GM19025 (cell line): ENCODE measurements at regions not wholly inside any gene's neighbourhood (a gene's known extent, or its start where the extent isn't known, plus 50 kb on each side); places are given as distances from the start of the nearest gene placed in this dataset.

Experiments used
- ATAC-seq: cut with Tn5 transposase; IDR thresholded peaks from one replicate; pipeline ENCODE4 v1.9.1; 2021; ENCODE audit warnings: mild to moderate bottlenecking, low read depth, moderate library complexity; ENCODE audit not compliant: unreplicated experiment

- no peak for ATAC-seq
Measured at GRCh38 chr3:40639006-40639405, 114.2 kb downstream of the ZNF621 start.

DNA sequence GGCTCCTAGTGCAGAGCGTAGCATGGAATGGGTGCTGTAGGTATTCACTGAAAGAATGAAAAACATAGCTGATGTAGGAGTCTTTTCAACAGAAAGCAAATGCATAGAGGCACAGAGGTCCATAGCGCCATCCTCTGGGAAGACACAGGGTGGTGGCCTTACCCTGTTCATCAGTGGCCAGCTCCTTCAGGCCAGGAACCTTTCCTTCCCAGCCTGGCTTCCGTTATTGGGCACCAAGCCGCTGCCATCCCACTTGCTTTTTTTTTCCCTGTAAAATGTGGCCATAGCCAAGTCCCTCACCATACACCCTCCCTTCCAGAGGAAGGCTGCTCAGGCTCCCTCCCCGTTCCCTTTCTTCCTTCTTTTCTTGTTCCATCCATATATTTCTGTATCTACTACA lies 118.1 kb downstream of the ZNF621 start:
- ATAC-seq: no peak

DNA sequence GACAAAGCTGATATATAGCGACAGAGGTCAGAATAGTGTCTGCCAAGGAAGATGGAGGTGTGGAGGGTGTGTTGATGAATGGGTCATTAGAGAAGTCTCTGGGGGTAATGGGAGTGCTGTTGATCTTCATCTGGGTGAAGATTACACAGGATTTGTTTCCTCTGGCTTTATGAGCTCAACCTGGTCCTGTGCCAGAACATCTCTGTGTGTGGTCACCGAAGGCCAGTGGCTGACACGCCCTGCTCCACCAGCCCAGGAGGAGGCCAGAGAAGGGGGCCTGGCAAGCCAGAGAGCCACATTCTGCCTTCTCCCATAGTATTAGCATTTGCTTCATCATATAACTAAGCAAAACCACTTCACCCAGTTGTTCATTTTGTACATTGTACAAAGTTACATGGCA lies 121.1 kb downstream of the ZNF621 start:
- no peak for ATAC-seq

- ATAC-seq: no peak
Measured at GRCh38 chr3:40649346-40649745, 124.6 kb downstream of the ZNF621 start.

DNA sequence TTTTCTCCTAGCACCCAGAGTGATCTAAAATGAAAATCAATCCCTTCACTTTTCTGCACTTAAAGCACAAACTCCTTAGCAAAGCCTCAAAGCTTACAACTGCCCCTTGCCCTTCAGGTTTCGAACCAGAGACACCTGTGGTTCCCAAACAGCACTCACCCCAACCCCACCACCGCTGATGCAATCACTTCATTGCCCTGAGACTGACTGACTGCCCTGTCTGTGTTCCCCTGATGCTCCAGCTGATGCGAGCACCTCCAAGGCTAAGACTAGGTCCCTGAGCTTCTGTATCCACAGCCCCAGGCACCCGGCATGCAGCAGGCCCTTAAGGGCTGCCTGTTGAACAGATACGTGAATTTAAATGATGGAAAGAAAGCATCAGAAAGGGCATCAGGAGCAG lies 127.3 kb downstream of the ZNF621 start:
- no peak for ATAC-seq

GRCh38 chr3:40653001-40653400 lies 128.2 kb downstream of the ZNF621 start:
- ATAC-seq: no peak

- ATAC-seq: no peak
Measured at GRCh38 chr3:40653878-40654277, 129.1 kb downstream of the ZNF621 start.

DNA sequence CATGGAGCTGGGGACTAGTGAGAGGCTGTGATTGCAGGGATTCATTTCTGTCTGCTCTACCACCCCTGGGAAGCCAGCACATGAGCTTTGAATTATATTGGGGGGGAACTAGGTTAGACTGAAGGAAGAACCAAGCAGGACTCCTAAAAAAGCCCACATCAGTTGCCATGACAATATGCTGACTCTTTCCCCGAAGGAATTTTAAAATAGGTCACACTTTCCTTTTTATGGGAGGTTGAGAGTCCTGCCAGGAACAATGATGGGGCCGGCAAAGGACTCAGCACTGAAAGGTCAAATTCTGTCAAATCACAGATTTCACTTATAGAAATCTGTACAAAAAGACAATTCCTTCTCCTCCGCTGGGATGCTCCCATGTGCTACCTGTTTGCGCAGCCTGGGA lies 130.8 kb downstream of the ZNF621 start:
- no peak for ATAC-seq

DNA sequence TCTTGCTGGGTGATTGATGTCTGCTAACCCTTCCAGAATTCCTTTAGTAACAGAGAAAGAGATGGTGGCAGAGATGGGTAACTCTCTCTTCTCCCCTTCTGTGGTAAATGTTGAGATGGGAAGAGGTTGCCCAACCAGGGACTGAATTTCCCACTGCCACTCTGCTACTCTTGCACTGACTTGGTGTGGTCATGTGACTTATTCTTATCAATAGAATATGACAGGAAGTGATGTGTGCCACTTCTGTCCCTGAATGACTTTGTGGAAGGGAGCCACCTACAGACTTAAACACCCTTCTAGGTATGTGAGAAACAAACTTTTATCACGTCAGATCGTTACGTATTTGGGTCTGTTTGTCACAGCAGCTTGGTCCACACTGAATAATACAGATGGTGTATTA lies 132.9 kb downstream of the ZNF621 start:
- no peak for ATAC-seq

GRCh38 chr3:40658305-40658704 lies 133.5 kb downstream of the ZNF621 start:
- ATAC-seq: no peak

DNA sequence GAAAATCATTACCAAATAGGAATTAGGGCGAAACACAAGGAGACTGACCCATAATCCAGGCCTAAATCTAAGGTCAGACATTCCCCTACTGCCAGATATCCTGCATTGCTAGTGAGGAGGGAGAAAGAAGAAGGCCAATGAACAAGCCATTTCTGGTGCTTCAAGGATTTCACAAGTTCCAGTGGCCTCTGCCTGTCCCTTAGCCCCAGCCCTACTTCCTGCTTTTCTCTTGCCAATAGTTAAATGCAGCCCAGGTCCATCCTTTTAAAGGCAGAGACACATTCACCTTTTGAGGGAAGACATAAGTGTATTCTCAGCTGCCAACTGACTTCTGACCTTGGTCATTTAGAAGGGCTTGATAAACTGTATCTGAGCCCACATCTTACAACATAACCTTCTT lies 135.8 kb downstream of the ZNF621 start:
- no peak for ATAC-seq

DNA sequence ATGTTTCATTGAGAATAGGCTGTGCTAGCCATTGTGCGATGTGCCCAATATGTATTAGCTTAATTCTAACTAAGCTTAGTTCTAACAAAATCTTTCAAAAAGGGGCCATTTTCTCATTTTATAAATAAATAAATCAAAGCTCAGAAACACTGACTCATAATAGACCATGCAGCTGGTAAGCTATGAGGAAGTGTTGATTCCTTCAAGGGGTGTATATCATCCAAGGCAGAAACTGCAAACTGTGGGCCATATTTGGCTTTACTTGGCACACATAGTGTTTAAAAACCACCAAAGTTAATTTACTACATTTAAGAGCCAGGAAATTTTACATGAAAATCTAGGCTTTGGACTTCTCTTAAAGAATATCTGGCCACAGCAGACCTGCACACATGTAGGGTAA lies 136.5 kb downstream of the ZNF621 start:
- no peak for ATAC-seq

GRCh38 chr3:40663280-40663679 lies 138.5 kb downstream of the ZNF621 start:
- ATAC-seq: no peak

GRCh38 chr3:40669176-40669575 lies 144.4 kb downstream of the ZNF621 start:
- ATAC-seq: no peak

- ATAC-seq: no peak
Measured at GRCh38 chr3:40672861-40673260, 148.1 kb downstream of the ZNF621 start.

GRCh38 chr3:40677321-40677720 lies 152.6 kb downstream of the ZNF621 start:
- ATAC-seq: no peak

GRCh38 chr3:40677749-40678148 lies 153.0 kb downstream of the ZNF621 start:
- no peak for ATAC-seq

DNA sequence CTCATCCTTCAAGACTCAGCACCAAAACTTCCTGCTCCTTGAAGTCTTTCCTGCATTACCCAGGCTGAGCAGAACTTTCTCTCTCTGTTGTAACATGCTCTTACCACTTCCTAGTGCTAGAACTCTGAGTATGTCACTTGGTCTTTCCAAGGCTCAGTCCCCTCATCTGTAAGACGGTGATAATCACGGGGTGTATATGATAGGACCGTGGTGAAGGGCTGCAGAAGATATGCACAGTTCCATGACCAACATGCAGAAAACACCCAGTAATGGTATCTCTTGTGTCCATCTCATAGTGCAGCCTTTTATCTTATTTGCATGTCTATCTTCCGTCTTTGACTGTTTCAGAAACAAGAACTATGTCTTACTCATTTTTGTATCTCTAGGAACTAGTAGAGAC lies 154.5 kb downstream of the ZNF621 start:
- no peak for ATAC-seq

GRCh38 chr3:40680685-40681657 lies 156.2 kb downstream of the ZNF621 start:
- no peak for ATAC-seq

- no peak for ATAC-seq
Measured at GRCh38 chr3:40681658-40682055, 156.9 kb downstream of the ZNF621 start.

DNA sequence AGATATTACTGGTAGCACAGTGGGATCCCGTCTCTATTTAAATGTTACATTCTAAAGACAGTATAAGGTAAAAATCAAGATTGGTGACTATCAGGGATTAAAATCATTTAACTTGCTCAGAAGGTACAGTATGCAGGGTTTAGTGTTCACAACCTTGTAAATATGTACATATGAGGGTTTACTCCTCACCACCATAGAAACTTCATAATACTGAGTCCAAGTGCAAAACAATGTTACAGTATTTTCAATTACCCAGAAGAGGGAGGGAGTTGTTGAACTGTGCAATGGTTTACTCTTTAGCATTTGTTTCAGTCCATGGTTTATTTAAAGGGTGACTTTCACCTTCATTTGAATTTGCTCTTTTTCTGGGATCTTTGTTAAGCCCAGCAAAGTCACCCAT lies 165.1 kb downstream of the ZNF621 start:
- ATAC-seq: no peak

GRCh38 chr3:40690749-40691451 lies 166.1 kb downstream of the ZNF621 start:
- ATAC-seq: no peak
